ENCODE measurements at regions not wholly inside any gene's neighbourhood (a gene's known extent, or its start where the extent isn't known, plus 50 kb on each side); places are given as distances from the start of the nearest gene placed in this dataset.

DNA sequence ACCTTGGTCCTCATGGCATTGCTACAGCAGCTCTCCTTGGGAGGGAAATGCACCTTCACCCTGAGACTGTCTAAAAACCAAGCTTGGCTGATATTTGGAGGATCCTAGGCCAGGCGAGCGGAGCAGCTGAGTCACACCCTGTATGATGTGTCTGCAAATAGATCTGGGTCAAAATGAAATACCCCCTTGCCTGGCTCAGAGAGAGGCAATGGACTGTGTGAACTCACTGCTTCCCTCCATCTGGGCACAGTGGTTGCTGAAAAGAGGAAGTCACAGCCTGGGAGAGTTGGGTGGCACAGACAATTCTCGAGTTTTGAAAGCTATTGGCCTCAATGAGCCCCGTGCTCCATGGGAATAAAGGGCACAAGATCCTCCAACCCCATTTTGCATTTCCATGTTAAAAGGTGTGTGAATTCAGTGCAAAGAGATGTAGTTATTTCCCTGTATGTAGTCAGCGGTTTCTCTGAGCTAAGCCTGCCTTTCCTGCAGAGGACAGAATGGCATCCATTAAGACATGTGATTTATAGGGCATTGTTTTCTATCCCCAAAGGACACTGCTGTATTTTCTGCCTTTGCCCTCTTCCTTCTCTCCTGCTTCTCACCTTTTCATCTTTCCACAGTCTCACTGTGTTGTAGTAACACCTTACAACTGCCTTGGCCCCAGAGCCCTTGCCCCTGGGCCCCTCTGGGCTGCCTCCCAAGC, 177.2 kb downstream of the GADD45G start:
- no peak overlapping the region for H3K4me3 Mint-ChIP-seq (ENCODE audit: unreplicated experiment)
- H3K27me3 Mint-ChIP-seq (ENCODE audit: insufficient read depth, unreplicated experiment) = peaks cover 47% of the 10 kb centered on the region
- no peak for DNase-seq (ENCODE audit: unreplicated experiment)
- no peaks in the 10 kb centered on the region for H3K4me1 Mint-ChIP-seq (ENCODE audit: insufficient read depth, unreplicated experiment)
- H3K36me3 Mint-ChIP-seq (ENCODE audit: insufficient read depth, unreplicated experiment) = no peaks in the 10 kb centered on the region
- intact Hi-C loops (cut with micrococcal nuclease) = no loop called here
- no peak overlapping the region for H3K27ac Mint-ChIP-seq (ENCODE audit: low read depth, unreplicated experiment)
- ChIA-PET POLR2A (no interaction called here), CTCF (interaction anchor here (1.1 kb wide), 1 partner anchor 29 kb away, joined by 3 read pairs; no protein-coding TSS in a partner anchor)
- no TSS peak for BruUV-seq (replicated peaks)
- TF ChIP-seq, protein P1, sequence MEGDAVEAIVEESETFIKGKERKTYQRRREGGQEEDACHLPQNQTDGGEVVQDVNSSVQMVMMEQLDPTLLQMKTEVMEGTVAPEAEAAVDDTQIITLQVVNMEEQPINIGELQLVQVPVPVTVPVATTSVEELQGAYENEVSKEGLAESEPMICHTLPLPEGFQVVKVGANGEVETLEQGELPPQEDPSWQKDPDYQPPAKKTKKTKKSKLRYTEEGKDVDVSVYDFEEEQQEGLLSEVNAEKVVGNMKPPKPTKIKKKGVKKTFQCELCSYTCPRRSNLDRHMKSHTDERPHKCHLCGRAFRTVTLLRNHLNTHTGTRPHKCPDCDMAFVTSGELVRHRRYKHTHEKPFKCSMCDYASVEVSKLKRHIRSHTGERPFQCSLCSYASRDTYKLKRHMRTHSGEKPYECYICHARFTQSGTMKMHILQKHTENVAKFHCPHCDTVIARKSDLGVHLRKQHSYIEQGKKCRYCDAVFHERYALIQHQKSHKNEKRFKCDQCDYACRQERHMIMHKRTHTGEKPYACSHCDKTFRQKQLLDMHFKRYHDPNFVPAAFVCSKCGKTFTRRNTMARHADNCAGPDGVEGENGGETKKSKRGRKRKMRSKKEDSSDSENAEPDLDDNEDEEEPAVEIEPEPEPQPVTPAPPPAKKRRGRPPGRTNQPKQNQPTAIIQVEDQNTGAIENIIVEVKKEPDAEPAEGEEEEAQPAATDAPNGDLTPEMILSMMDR (IDR thresholded peaks at IDR 0.05; ENCODE audit: unreplicated experiment) = no peak
- H3K9me3 Mint-ChIP-seq (ENCODE audit: unreplicated experiment) = no peaks in the 10 kb centered on the region

DNA sequence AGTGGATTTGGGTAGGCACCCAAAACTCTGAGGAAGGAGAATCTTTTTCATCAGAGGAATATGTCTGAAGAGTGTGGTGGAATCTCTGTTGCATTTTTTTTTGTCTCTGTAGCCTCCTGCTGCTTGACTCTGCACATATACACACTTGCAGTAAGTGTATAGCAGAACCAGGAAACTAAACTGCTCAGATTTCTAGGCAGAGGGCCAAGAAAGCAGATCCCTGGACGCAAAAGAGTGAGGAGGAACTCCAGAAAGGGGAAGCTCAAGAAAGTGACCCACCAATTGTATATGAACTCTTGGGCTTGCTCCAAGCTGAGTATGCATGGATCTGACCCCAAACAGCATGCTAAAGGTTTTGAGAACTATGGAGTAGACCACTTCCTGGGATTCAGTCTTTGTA, 181.8 kb downstream of the GADD45G start:
- no peak overlapping the region for H3K27ac Mint-ChIP-seq (ENCODE audit: low read depth, unreplicated experiment)
- BruUV-seq (replicated peaks) = no TSS peak
- intact Hi-C loops (cut with micrococcal nuclease) = no loop called here
- peaks cover 6% of the 10 kb centered on the region for H3K4me1 Mint-ChIP-seq (ENCODE audit: insufficient read depth, unreplicated experiment)
- CTCF ChIA-PET = interaction anchor here (0.7 kb wide), 1 partner anchor 59 kb away, joined by 3 read pairs; no protein-coding TSS in a partner anchor
- DNase-seq (ENCODE audit: unreplicated experiment) = peak; percentile 23
- H3K9me3 Mint-ChIP-seq (ENCODE audit: unreplicated experiment) = no peaks in the 10 kb centered on the region
- H3K4me3 Mint-ChIP-seq (ENCODE audit: unreplicated experiment) = no peak overlapping the region
- POLR2A ChIA-PET = no interaction called here
- peaks cover 34% of the 10 kb centered on the region for H3K27me3 Mint-ChIP-seq (ENCODE audit: insufficient read depth, unreplicated experiment)
- TF ChIP-seq, protein P1 (IDR thresholded peaks at IDR 0.05; ENCODE audit: unreplicated experiment) = no peak
- no peaks in the 10 kb centered on the region for H3K36me3 Mint-ChIP-seq (ENCODE audit: insufficient read depth, unreplicated experiment)

DNA sequence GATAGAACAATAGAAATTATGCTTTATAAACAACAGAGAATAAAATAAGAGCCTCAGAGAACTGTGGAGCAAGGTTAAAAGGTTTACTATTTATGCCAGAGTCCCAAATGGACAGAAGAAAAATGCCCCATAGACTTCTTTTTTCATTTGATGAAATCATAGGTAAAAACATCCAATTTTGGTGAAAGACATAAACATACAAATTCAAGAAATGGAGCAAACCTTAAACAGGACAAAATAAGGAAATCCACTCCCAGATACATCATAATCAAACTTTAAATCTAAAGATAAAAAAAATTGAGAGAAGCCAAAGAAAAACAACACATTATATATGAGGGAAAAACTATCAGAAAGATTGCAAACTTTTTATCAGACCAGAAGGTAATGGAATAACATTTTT, 182.8 kb downstream of the GADD45G start:
- H3K4me1 Mint-ChIP-seq (ENCODE audit: insufficient read depth, unreplicated experiment) = peaks cover 6% of the 10 kb centered on the region
- no peak for DNase-seq (ENCODE audit: unreplicated experiment)
- no peak overlapping the region for H3K27ac Mint-ChIP-seq (ENCODE audit: low read depth, unreplicated experiment)
- TF ChIP-seq, protein P1 (IDR thresholded peaks at IDR 0.05; ENCODE audit: unreplicated experiment) = no peak
- BruUV-seq (replicated peaks) = no TSS peak
- ChIA-PET POLR2A (no interaction called here), CTCF (no interaction called here)
- no peaks in the 10 kb centered on the region for H3K9me3 Mint-ChIP-seq (ENCODE audit: unreplicated experiment)
- no peak overlapping the region for H3K4me3 Mint-ChIP-seq (ENCODE audit: unreplicated experiment)
- intact Hi-C loops (cut with micrococcal nuclease) = no loop called here
- H3K36me3 Mint-ChIP-seq (ENCODE audit: insufficient read depth, unreplicated experiment) = no peaks in the 10 kb centered on the region
- H3K27me3 Mint-ChIP-seq (ENCODE audit: insufficient read depth, unreplicated experiment) = peaks cover 34% of the 10 kb centered on the region

DNA sequence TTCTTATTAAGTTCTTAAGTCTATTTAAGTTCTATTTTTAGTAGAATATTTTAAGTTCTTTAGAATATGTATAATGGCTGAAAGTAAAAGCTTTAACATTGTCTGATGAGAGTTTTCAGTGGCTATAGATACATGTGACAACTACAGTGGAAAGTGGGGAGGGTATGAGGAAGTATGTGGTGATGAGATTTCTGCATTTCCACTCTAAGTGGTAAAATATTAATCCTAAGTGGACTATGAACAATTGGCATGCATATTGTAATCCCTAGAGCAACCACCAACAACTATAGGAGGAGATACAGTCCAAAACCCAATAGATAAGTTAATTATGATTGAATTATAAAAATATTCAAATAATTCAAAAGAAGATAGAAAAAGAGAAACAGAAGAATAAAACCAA, 183.6 kb downstream of the GADD45G start:
- TF ChIP-seq, protein P1 (IDR thresholded peaks at IDR 0.05; ENCODE audit: unreplicated experiment) = no peak
- intact Hi-C loops (cut with micrococcal nuclease) = no loop called here
- Mint-ChIP-seq H3K4me1 (ENCODE audit: insufficient read depth, unreplicated experiment) (peaks cover 6% of the 10 kb centered on the region), H3K9me3 (ENCODE audit: unreplicated experiment) (no peaks in the 10 kb centered on the region), H3K4me3 (ENCODE audit: unreplicated experiment) (no peak overlapping the region), H3K27ac (ENCODE audit: low read depth, unreplicated experiment) (no peak overlapping the region), H3K27me3 (ENCODE audit: insufficient read depth, unreplicated experiment) (peaks cover 34% of the 10 kb centered on the region), H3K36me3 (ENCODE audit: insufficient read depth, unreplicated experiment) (no peaks in the 10 kb centered on the region)
- POLR2A ChIA-PET = no interaction called here
- no peak for DNase-seq (ENCODE audit: unreplicated experiment)
- BruUV-seq (replicated peaks) = no TSS peak
- CTCF ChIA-PET = interaction anchor here (0.9 kb wide), 1 partner anchor 161 kb away, joined by 5 read pairs; no protein-coding TSS in a partner anchor

Data from MCF 10A (cell line).